GM12874 (cell line): ENCODE measurements at regions not wholly inside any gene's neighbourhood (a gene's known extent, or its start where the extent isn't known, plus 50 kb on each side); places are given as distances from the start of the nearest gene placed in this dataset.

Experiments used
- CTCF ChIP-seq: IDR thresholded peaks from 2 replicates; pipeline ENCODE4 v1.5.1; 2011; ENCODE audit warnings: low read depth, mild to moderate bottlenecking, control low read depth, low read length, moderate library complexity; ENCODE audit not compliant: insufficient read depth

- TF ChIP-seq CTCF = no peak
Observed at GRCh38 chr4:118410138-118410537, 57.3 kb upstream of the PRSS12 start.

- no peak for TF ChIP-seq CTCF
Observed at GRCh38 chr4:118417325-118417724, 64.5 kb upstream of the PRSS12 start.

GRCh38 chr4:118424062-118424461 lies 71.3 kb upstream of the PRSS12 start:
- peak; percentile 45 for TF ChIP-seq CTCF

GRCh38 chr4:118557298-118557851 lies 127.8 kb upstream of the METTL14 start:
- no peak for TF ChIP-seq CTCF

- TF ChIP-seq CTCF = no peak
Observed at GRCh38 chr4:118585015-118585414, 100.2 kb upstream of the METTL14 start.

- TF ChIP-seq CTCF = no peak
Observed at GRCh38 chr4:118586357-118586790, 98.8 kb upstream of the METTL14 start.

GRCh38 chr4:118587116-118587831 lies 97.9 kb upstream of the METTL14 start:
- TF ChIP-seq CTCF = no peak
